Fibroblast of peridontal ligament (primary cell): ENCODE measurements at regions not wholly inside any gene's neighbourhood (a gene's known extent, or its start where the extent isn't known, plus 50 kb on each side); places are given as distances from the start of the nearest gene placed in this dataset.
A peak's percentile ranks its signal among the peaks of the same experiment; 100 is the strongest.
"Not testable (repeated sequence)": the region's sequence is repeated elsewhere in the genome, so short reads cannot be mapped to it uniquely, and the experiment has no call there.

Source experiments
- DNase-seq: peaks from one replicate; pipeline ENCODE4 v3.0.0-alpha.2; 2010; ENCODE audit errors: extremely low read depth

DNA sequence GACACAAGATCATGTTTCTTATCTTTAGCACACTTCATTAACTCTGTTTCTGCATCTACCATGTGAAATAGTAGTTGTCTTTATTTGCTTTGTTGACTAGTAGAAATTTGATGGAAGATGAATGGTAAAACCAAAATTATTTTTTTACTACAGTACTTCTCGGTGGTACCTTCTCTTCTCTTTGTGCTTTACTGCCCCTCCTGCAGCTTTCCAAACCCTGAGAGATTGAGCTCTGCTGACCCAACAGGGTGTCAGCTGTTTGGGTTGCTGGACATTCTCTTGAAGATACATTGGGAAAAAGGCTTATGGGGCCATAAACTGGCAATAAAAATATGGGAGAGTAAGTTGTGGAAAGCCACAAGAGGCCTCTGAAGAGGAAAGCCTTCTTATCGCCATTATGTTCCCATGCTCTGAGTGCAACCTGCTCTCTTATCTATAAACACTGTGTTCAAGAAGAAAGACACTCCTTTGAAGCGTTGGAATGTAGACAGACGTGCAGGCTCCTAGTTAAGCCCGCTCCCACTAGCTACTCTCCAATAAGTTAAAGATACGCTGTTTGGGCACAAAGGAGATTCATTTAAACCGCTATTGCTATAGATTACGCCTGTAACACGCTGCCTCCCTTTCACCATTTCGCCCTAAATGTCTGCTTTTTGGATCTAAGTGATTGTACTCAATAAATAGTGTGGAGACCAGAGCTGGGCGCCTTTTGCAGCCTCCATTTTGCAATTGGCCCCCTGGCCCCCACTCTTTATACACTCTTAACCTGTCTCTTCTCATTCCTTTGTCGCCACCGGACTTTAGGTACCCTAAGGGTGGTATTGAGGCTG is 60.1 kb upstream of the PRSS16 start:
- no peak for DNase-seq

DNA sequence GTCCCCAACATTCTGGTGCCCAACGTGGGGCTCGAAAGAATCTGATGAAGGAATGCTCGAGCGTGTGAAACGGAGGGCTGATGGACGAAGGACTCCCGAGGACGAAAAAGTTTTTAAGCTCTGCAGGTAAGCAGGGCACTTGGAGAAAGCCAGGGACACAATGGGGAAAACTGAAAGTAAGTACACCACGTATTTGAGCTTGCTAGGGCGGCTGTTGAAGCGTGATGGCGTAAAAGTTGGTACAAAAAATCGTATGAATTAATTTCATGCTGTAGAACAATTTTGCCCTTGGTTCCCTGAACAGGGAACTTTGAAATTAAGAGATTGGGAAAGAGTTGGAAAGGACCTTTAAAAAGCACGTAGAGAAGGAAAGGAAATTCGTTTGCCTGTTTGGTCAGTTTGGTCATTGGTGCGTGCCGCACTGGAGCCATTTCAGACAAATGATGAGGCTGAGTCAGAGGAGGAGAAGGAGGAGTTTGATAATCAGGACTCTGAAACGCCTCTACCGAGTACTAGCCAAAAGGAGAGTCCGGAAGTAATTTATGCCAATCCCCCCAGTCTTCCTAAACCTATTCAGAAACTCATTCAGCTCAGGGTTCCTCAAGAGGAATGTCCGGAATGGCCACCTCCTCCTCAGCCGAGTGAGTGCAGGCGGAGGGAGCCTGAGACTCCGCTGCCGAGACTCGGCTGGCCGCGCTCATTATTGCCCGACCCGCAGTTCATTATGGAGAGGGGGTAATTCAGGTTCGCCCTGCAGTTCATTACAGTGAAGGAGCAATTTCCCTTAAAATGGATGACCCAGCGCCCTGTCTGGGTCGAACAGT is 59.2 kb upstream of the PRSS16 start:
- DNase-seq: peak; percentile 82

DNA sequence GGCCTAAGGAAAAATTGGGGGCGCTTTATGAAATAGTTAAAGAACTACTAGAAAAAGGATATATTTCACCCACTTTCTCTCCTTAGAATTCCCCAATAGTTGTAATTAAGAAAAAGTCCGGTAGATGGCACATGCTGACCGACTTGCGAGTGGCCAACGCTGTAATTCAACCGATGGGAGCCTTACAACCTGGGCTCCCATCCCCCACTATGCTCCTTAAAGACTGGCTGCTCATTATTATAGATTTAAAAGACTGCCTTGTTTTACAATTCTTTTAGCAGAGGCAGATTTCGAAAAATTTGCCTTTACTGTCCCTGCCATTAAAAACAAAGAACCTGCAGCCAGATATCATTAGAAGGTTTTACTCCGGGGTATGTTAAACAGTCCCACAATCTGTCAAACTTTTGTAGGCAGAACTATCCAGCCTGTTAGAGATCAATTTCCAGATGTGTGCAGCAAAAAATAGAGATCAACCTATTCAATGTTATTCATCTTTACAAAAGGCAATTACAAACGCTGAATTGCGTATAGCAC is 58.5 kb upstream of the PRSS16 start:
- DNase-seq: peak; percentile 84

DNA sequence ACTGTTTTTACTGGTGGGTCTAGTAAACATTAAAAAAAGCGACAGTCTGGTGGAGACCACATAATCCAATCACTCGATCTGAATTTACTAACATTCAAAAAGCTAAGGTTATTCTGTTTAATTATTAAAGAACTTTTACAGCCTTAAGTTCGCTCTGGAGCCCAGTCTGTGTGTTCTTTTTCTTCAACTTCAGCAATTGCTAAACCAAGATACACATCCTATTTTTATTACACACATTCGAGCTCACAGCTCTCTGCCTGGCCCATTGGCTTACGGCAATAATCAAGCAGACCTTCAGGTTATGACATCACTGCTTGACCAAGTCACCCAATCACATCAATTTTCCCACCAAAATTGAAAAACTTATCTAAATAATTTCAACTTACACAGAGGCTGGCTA is 57.4 kb upstream of the PRSS16 start:
- no peak for DNase-seq

DNA sequence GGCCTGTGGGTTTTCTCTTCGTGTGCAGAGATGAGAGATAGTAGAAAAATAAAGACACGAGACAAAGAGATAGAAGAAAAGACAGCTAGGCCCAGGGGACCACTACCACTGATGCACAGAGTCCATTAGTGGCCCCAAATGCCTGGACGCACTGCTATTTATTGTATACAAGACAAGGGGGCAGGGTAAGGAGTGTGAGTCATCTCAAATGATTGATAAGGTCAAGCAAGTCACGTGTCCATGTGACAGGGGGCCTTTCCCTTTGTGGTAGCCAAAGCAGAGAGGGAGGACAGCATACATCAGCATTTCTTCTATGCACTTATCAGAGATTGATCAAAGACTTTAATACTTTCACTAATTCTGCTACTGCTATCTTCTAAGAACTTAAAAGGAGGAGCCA is 53.0 kb upstream of the PRSS16 start:
- not testable (repeated sequence) for DNase-seq

DNA sequence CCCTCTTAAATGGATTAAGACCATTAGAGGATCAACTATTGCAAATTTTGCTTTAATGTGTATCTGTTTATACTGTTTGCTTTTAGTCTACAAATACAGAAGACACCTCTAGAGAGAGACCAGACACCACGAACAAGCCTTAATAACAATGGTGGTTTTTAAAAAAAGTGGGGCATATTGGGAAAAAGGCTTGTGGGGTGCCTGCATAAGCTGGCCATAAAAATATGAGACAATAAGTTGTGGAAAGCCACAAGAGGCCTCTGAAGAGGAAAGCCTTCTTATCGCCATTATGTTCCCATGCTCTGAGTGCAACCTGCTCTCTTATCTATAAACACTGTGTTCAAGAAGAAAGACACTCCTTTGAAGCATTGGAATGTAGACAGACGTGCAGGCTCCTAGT is 52.0 kb upstream of the PRSS16 start:
- DNase-seq: not testable (repeated sequence)
